ENCODE measurements at regions not wholly inside any gene's neighbourhood (a gene's known extent, or its start where the extent isn't known, plus 50 kb on each side); places are given as distances from the start of the nearest gene placed in this dataset.

DNA sequence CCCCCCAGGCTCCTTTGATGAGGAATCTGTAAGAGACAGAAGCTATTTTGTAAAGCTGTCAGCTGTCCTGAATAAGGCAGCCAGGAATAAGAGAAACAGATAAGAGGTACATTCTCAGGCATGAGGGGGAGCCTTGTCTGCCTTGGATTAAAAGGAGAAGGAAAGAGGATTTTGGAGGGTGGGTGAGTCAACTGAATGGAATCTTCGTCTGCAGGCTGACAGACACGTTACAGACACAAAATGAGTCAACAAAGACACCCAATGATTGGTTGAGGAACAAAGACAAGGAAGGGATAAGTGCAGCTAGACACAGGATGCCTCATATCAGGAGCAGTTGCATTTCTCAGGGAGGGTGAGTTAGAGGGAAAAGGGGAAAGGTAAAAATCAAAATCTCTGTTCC, 162.5 kb downstream of the OLFM4 start:
- no peak overlapping the region for H3K4me3 ChIP-seq
- no peak overlapping the region; a peak in 1 of 22 replicates for H3K4me2 ChIP-seq
- no peaks in the 10 kb centered on the region; a peak in 1 of 22 replicates for H3K9me3 ChIP-seq (replicated peaks in 1 of 11)
- no peak for TF ChIP-seq Cebpa-rat (IDR thresholded peaks at IDR 0.05)
- H3K27ac ChIP-seq, result no peak overlapping the region
- H4K20me1 ChIP-seq, result no peaks in the 10 kb centered on the region
- no peak overlapping the region for H3K9ac ChIP-seq
- no peaks in the 10 kb centered on the region for H3K36me3 ChIP-seq
- H3K27me3 ChIP-seq, result no peaks in the 10 kb centered on the region
- peaks cover 0 to 7% (median under 1%) of the 10 kb centered on the region in 10 experiments; a peak in 5 of 20 replicates for H3K4me1 ChIP-seq

DNA sequence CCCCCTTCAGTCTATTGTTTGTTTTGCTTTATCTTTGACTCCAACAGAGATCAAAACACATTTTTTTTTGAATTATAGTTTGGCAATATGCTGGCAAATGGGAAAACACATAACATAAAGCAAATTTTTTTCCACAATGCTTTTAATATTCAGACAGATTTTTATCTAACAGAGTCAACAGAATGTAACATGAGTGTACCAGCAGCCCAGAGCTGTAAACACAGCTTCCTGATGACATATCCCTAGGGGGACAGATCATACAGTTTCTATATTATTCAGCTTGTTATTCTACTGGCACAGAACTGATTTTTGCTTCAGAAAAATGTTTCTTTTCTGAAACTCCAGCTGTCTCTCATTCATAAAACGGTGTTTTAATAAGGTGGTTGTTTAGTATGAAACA, 168.8 kb downstream of the OLFM4 start:
- Histone ChIP-seq H3K4me2 (peak overlapping the region; percentile 51 to 79 (median 72)), H3K9ac (peak overlapping the region in 10 of 11 experiments; percentile 37 to 74 (median 66); a peak in 19 of 22 replicates), H4K20me1 (no peaks in the 10 kb centered on the region), H3K36me3 (no peaks in the 10 kb centered on the region), H3K27me3 (no peaks in the 10 kb centered on the region), H3K4me1 (peaks cover 36 to 46% (median 41%) of the 10 kb centered on the region in 10 experiments), H3K27ac (peak overlapping the region; percentile 6 to 89 (median 82); a peak in 21 of 22 replicates), H3K9me3 (replicated peaks in 1 of 11) (peaks cover 12 to 24% (median 23%) of the 10 kb centered on the region in 11 experiments; a peak in 21 of 22 replicates), H3K4me3 (peak overlapping the region in 3 of 10 experiments; percentile 35 to 38 (median 37); a peak in 7 of 20 replicates)
- no peak for TF ChIP-seq Cebpa-rat (IDR thresholded peaks at IDR 0.05)

DNA sequence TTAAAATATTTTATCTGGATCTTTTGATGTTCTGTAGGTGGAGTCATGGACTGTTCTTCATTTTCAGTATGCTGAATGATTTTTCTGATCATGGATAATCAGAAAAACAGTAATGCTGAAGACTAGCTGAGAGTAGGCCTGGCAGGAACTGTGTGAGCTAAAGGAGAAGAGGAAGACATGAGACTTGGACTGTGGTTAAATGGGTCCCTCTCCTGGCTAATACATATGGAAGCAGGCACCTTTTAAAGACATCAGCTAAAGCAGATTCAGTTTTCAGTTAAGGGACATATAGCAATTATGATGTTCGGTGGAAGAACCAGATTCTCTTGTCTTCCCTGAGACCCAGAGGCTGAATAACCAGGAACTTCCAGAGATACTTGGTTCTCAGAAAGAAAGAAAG, 169.4 kb downstream of the OLFM4 start:
- H3K9ac ChIP-seq, result peak overlapping the region in 9 of 11 experiments; percentile 52 to 74 (median 66); a peak in 18 of 22 replicates
- H3K9me3 ChIP-seq (replicated peaks in 1 of 11), result peaks cover 12 to 26% (median 24%) of the 10 kb centered on the region in 11 experiments; a peak in 21 of 22 replicates
- peak overlapping the region in 3 of 10 experiments; percentile 35 to 38 (median 37); a peak in 5 of 20 replicates for H3K4me3 ChIP-seq
- no peak for TF ChIP-seq Cebpa-rat (IDR thresholded peaks at IDR 0.05)
- no peaks in the 10 kb centered on the region for H3K36me3 ChIP-seq
- peak overlapping the region; percentile 51 to 79 (median 72); a peak in 21 of 22 replicates for H3K4me2 ChIP-seq
- no peaks in the 10 kb centered on the region for H3K27me3 ChIP-seq
- H3K4me1 ChIP-seq, result peaks cover 36 to 46% (median 41%) of the 10 kb centered on the region in 10 experiments
- H3K27ac ChIP-seq, result peak overlapping the region; percentile 6 to 89 (median 82); a peak in 21 of 22 replicates
- no peaks in the 10 kb centered on the region for H4K20me1 ChIP-seq

DNA sequence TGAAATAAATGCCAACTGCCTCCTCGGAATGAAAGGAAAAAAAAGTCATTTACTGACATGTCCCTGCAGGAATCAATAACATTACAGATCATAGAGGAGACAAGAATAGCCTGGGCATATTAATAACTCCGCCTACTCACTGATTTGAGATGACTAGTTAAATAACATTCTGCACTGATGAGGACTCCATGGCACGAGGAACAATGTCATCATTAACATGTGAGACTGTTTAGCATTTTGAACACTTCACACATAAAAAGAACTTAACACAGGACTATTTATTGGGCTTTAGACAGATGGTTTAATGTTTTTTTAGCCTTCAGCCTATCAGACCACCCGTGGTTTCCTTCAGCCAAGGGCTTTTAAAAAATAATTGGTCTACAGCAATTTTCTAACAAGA, 170.1 kb downstream of the OLFM4 start:
- Histone ChIP-seq H3K27me3 (no peaks in the 10 kb centered on the region), H3K9me3 (replicated peaks in 1 of 11) (peaks cover 12 to 26% (median 24%) of the 10 kb centered on the region in 11 experiments; a peak in 21 of 22 replicates), H3K36me3 (no peaks in the 10 kb centered on the region), H3K27ac (peak overlapping the region in 7 of 11 experiments; percentile 69 to 89 (median 84); a peak in 16 of 22 replicates), H3K9ac (peak overlapping the region in 8 of 11 experiments; percentile 35 to 74 (median 66); a peak in 13 of 22 replicates), H3K4me1 (peaks cover 36 to 46% (median 41%) of the 10 kb centered on the region in 10 experiments), H3K4me3 (no peak overlapping the region), H3K4me2 (peak overlapping the region; percentile 51 to 79 (median 72)), H4K20me1 (no peaks in the 10 kb centered on the region)
- no peak for TF ChIP-seq Cebpa-rat (IDR thresholded peaks at IDR 0.05)

DNA sequence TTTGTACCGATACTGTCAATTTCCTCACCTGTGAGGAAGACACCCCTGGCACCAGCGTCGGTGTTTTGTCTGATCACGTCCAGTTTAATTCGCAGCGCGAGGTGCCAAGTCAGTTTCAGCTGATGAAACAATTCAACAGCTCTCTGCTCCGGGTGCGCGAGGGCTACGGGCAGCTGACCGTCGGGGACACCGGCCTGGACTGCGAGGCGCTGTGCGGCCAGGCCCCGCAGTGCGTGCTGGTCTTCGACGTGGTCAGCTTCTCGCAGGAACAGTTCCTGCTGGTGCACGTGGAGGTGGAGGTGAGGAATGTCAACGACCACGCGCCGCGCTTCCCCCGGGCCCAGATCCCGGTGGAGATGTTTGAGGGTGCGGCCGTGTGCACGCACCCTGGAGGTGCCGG, 171.5 kb downstream of the OLFM4 start:
- H3K36me3 ChIP-seq, result no peaks in the 10 kb centered on the region
- H3K4me3 ChIP-seq, result no peak overlapping the region
- H3K27ac ChIP-seq, result peak overlapping the region in 3 of 11 experiments; percentile 44 to 87 (median 82); a peak in 3 of 22 replicates
- H4K20me1 ChIP-seq, result no peaks in the 10 kb centered on the region
- H3K27me3 ChIP-seq, result no peaks in the 10 kb centered on the region
- peaks cover 36 to 46% (median 41%) of the 10 kb centered on the region in 10 experiments for H3K4me1 ChIP-seq
- TF ChIP-seq Cebpa-rat (IDR thresholded peaks at IDR 0.05), result no peak
- H3K9ac ChIP-seq, result no peak overlapping the region
- H3K4me2 ChIP-seq, result peak overlapping the region in 8 of 11 experiments; percentile 58 to 79 (median 74); a peak in 10 of 22 replicates
- peaks cover 12 to 26% (median 24%) of the 10 kb centered on the region in 11 experiments; a peak in 21 of 22 replicates for H3K9me3 ChIP-seq (replicated peaks in 1 of 11)

DNA sequence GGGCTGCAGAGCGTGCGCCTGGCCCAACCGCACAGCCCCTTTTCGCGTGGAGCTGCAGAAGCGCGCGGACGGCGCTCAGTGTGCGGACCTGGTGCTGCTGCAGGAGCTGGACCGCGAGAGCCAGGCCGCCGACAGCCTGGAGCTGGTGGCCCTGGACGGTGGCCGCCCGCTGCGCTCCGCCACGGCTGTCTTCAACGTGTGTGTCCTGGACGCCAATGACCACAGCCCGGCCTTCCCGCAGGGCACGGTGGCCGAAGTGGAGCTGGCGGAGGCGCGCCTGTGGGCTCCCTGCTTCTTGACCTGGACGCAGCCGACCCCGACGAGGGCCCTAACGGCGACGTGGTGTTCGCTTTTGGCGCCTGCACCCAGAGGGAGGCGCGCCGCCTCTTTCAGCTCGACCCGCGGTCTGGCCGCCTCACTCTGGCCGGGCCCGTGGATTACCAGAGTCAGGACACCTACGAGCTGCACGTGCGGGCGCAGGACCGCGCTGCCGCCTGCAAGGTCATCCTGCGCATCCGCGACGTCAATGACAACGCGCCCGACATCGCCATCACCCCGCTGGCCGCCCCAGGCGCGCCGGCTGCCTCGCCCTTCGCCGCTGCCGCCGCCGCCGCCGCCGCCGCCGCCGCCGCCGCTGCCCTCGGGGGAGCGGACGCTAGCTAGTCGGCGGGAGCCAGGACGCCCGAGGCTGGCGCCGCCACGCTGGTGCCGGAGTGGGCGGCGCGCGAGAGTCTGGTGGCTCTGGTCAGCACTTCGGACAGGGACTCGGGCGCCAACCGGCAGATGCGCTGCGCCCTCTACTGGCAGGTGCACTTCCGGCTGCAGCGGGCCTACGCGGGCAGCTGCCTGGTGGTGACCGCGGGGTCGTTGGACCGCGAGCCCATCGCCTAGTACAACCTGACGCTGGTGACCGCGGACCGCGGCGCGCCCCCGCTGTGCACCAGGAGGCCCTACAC, 172.2 kb downstream of the OLFM4 start:
- TF ChIP-seq Cebpa-rat (IDR thresholded peaks at IDR 0.05), result no peak
- no peak overlapping the region for H3K9ac ChIP-seq
- H3K36me3 ChIP-seq, result no peaks in the 10 kb centered on the region
- H3K4me1 ChIP-seq, result peaks cover 36 to 45% (median 41%) of the 10 kb centered on the region in 10 experiments
- H4K20me1 ChIP-seq, result no peaks in the 10 kb centered on the region
- peaks cover 12 to 26% (median 24%) of the 10 kb centered on the region in 11 experiments; a peak in 21 of 22 replicates for H3K9me3 ChIP-seq (replicated peaks in 1 of 11)
- peak overlapping the region in 3 of 11 experiments; percentile 58 to 79 (median 62); a peak in 2 of 22 replicates for H3K4me2 ChIP-seq
- no peaks in the 10 kb centered on the region for H3K27me3 ChIP-seq
- no peak overlapping the region for H3K4me3 ChIP-seq
- no peak overlapping the region for H3K27ac ChIP-seq

DNA sequence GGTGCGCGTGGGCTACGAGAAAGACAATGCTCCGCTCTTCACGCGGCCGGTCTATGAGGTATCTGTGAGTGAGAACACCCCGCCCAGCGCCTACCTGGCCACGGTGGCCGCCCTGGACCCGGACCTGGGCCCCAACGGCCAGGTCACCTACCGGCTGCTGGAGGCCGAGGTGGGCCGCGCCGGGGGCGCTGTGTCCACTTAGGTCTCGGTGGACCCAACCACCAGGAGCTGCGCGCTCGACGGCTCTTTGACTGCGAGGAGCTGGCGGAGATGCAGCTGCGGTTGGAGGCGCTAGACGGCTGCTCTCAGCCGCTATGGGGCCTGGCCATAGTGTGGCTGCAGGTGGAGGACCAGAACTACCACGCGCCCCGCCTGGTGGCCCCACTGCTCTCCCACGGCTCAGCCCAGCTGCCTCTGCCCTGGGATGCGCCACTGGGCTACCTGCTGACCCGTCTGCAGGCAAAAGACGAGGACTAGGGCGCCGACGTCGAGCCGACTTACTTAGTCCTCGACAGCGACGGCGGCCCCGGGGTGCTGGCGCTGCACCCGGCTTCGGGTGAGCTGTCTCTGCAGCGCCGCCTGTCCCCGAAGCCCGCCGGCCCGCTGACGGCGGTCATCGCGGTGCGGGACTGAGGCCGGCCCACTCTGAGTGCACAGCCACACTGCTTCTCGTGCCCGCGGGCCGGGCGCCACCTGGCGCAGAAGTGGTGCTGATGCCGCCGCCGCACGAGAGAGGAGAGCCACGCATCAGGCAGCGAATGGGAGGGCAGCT, 173.0 kb downstream of the OLFM4 start:
- Histone ChIP-seq H3K27me3 (no peaks in the 10 kb centered on the region), H3K27ac (no peak overlapping the region), H3K9ac (no peak overlapping the region), H3K36me3 (no peaks in the 10 kb centered on the region), H3K9me3 (replicated peaks in 1 of 11) (peaks cover 12 to 26% (median 24%) of the 10 kb centered on the region in 11 experiments; a peak in 21 of 22 replicates), H3K4me2 (no peak overlapping the region), H3K4me1 (peaks cover 31 to 38% (median 36%) of the 10 kb centered on the region in 10 experiments), H4K20me1 (no peaks in the 10 kb centered on the region), H3K4me3 (no peak overlapping the region; a peak in 1 of 20 replicates)
- no peak for TF ChIP-seq Cebpa-rat (IDR thresholded peaks at IDR 0.05)

DNA sequence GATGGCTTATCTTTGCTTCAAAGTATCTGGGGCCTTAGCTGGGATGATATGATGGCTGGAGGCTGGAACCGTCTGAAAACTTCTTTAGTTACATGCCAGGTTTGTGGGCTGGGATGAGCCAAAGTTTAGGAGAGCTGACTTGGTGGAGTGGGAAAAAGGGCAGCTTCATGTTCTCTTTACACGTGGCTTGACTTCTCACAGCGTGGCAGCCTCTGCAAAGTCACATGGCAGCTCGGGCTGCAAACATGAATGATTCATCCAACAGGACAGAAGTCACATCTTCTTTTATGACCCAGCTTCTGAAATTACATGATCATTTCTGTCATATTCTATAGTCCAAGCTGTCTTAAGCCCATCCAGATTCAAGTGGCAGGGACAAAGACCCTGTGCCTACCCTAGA, 176.0 kb downstream of the OLFM4 start:
- H3K36me3 ChIP-seq, result no peaks in the 10 kb centered on the region
- H3K4me1 ChIP-seq, result peaks cover 6 to 14% (median 10%) of the 10 kb centered on the region in 10 experiments
- H3K9me3 ChIP-seq (replicated peaks in 1 of 11), result peaks cover 12 to 26% (median 24%) of the 10 kb centered on the region in 11 experiments; a peak in 21 of 22 replicates
- H3K27me3 ChIP-seq, result no peaks in the 10 kb centered on the region
- H3K27ac ChIP-seq, result no peak overlapping the region
- no peak overlapping the region for H3K9ac ChIP-seq
- no peak overlapping the region for H3K4me2 ChIP-seq
- no peak for TF ChIP-seq Cebpa-rat (IDR thresholded peaks at IDR 0.05)
- no peaks in the 10 kb centered on the region for H4K20me1 ChIP-seq
- H3K4me3 ChIP-seq, result no peak overlapping the region

All from BLaER1 treated with 17β-estradiol and CSF1 and Interleukin-3, amounts not matched to agents 10 nM and 100 nM (cell line).